IMR-90 (cell line): ENCODE measurements at regions not wholly inside any gene's neighbourhood (a gene's known extent, or its start where the extent isn't known, plus 50 kb on each side); places are given as distances from the start of the nearest gene placed in this dataset.

ENCODE experiments used
- ATAC-seq: fragments of 200-7000 bp; cut with Tn5 transposase; 2 replicates; pipeline ENCODE4 v1.9.1; 2020; ENCODE audit warnings: low read depth, mild to moderate bottlenecking, moderate library complexity
- BruUV-seq: library from RNA; stranded (reverse); fragments of 400-500 nt; replicated peaks from 2 replicates; lab custom pipeline; 2021; lab: Mats Ljungman, UMichigan
- CTCF ChIA-PET: fragments of 300-600 bp; formaldehyde crosslinking; extraction: SDS; loops from one replicate; lab custom pipeline; 2021; ENCODE audit warnings: antibody characterized with exemption; lab: Yijun Ruan, JAX
- POLR2A ChIA-PET: fragments of 300-600 bp; sonication (Branson Sonifier 250); formaldehyde crosslinking; loops from one replicate; lab custom pipeline; 2022; ENCODE audit warnings: antibody characterized with exemption; ENCODE audit not compliant: unreplicated experiment; lab: Charles Lee
- DNase-seq: peaks from one replicate; pipeline ENCODE4 v3.0.0; 2013
- H2AFZ ChIP-seq: replicated peaks from 2 replicates; pipeline ENCODE3; 2013; ENCODE audit warnings: low read length, mild to moderate bottlenecking; ENCODE audit not compliant: poor library complexity
- H2AK5ac ChIP-seq: 2 replicates; pipeline ENCODE4 v1.6.1; 2013; ENCODE audit warnings: low read depth, low read length, inconsistent platforms
- H2AK9ac ChIP-seq: replicated peaks from 2 replicates; pipeline ENCODE3; 2013; ENCODE audit warnings: mild to moderate bottlenecking, low read depth, low read length, moderate library complexity; ENCODE audit not compliant: poor library complexity
- H2BK120ac ChIP-seq: 2 replicates; pipeline ENCODE4 v1.6.1; 2013; ENCODE audit warnings: low read depth, low read length, inconsistent platforms
- H2BK15ac ChIP-seq: 3 replicates; pipeline ENCODE4 v1.6.1; 2013; ENCODE audit warnings: low read depth, low read length, inconsistent platforms
- H2BK20ac ChIP-seq: 2 replicates; pipeline ENCODE4 v1.6.1; 2013; ENCODE audit warnings: low read depth, mild to moderate bottlenecking, inconsistent platforms, low read length, moderate library complexity
- H2BK5ac ChIP-seq: 2 replicates; pipeline ENCODE4 v1.6.1; 2013; ENCODE audit warnings: mild to moderate bottlenecking, low read depth, low read length, inconsistent platforms; ENCODE audit not compliant: poor library complexity, severe bottlenecking
- H3K14ac ChIP-seq: replicated peaks from 2 replicates; pipeline ENCODE4 v1.6.1; 2013; ENCODE audit warnings: low read depth, low read length, inconsistent platforms
- H3K18ac ChIP-seq: 2 replicates; pipeline ENCODE4 v1.6.1; 2013; ENCODE audit warnings: low read depth, low read length, control low read depth
- H3K23ac ChIP-seq: 2 replicates; pipeline ENCODE4 v1.6.1; 2013; ENCODE audit warnings: low read depth, low read length, inconsistent platforms
- H3K27ac ChIP-seq: 2 replicates; pipeline ENCODE4 v1.5.1; 2013; ENCODE audit warnings: mild to moderate bottlenecking, control low read depth, low read length; ENCODE audit not compliant: insufficient read depth
- H3K27me3 ChIP-seq: 2 replicates; pipeline ENCODE4 v1.6.1; 2013; ENCODE audit warnings: low read length; ENCODE audit not compliant: control insufficient read depth, insufficient read depth
- H3K36me3 ChIP-seq: 2 replicates; pipeline ENCODE4 v1.6.1; 2013; ENCODE audit warnings: low read length, mixed read lengths; ENCODE audit not compliant: control insufficient read depth, insufficient read depth
- H3K4ac ChIP-seq: 2 replicates; pipeline ENCODE4 v1.6.1; 2013; ENCODE audit warnings: low read depth, low read length, inconsistent platforms
- H3K4me1 ChIP-seq: 2 replicates; pipeline ENCODE4 v1.6.1; 2013; ENCODE audit warnings: low read length, mixed read lengths; ENCODE audit not compliant: control insufficient read depth, insufficient read depth
- H3K4me2 ChIP-seq: 2 replicates; pipeline ENCODE4 v1.6.1; 2013; ENCODE audit warnings: low read depth, mild to moderate bottlenecking, control low read depth, low read length, moderate library complexity
- H3K4me3 ChIP-seq: 2 replicates; pipeline ENCODE4 v1.5.1; 2013; ENCODE audit warnings: low read depth, mild to moderate bottlenecking, control low read depth, low read length, moderate library complexity; ENCODE audit not compliant: insufficient read depth
- H3K56ac ChIP-seq: 2 replicates; pipeline ENCODE4 v1.6.1; 2013; ENCODE audit warnings: low read length, inconsistent platforms; ENCODE audit not compliant: insufficient read depth; ENCODE audit errors: extremely low read depth
- H3K79me1 ChIP-seq, 2 experiments: 2 replicates each; pipeline ENCODE4 v1.6.1; 2013; ENCODE audit warnings: low read length in 2 of 2, inconsistent platforms in 1 of 2, low read depth in 1 of 2
- H3K9ac ChIP-seq: 2 replicates; pipeline ENCODE4 v1.6.1; 2013; ENCODE audit warnings: low read depth, low read length, control low read depth
- H3K9me1 ChIP-seq: 2 replicates; pipeline ENCODE4 v1.6.1; 2013; ENCODE audit warnings: low read length, inconsistent platforms; ENCODE audit not compliant: insufficient read depth
- H3K9me3 ChIP-seq: 2 replicates; pipeline ENCODE4 v1.6.1; 2013; ENCODE audit warnings: low read length; ENCODE audit not compliant: control insufficient read depth, insufficient read depth
- H4K20me1 ChIP-seq: 2 replicates; pipeline ENCODE4 v1.6.1; 2013; ENCODE audit warnings: low read length, inconsistent platforms; ENCODE audit not compliant: insufficient read depth
- H4K5ac ChIP-seq: 2 replicates; pipeline ENCODE4 v1.6.1; 2013; ENCODE audit warnings: mild to moderate bottlenecking, low read depth, low read length, control low read depth
- H4K8ac ChIP-seq, 2 experiments: 2 replicates each; pipeline ENCODE4 v1.6.1; 2013; ENCODE audit warnings: low read depth in 2 of 2, low read length in 2 of 2, control low read depth in 1 of 2, inconsistent platforms in 1 of 2
- H4K91ac ChIP-seq: 2 replicates; pipeline ENCODE4 v1.6.1; 2013; ENCODE audit warnings: low read depth, low read length, inconsistent platforms; ENCODE audit not compliant: insufficient read depth
- BHLHE40 ChIP-seq: fragments of 150-350 bp; IDR thresholded peaks from 2 replicates; pipeline ENCODE4 v1.6.1; 2016; ENCODE audit warnings: mild to moderate bottlenecking, low read depth, low read length
- CEBPB ChIP-seq: IDR thresholded peaks from 2 replicates; pipeline ENCODE4 v1.6.1; 2012; ENCODE audit warnings: low read depth, low read length, improper control_type of control experiment
- CHD1 ChIP-seq: IDR thresholded peaks from 2 replicates; pipeline ENCODE4 v1.6.1; 2012; ENCODE audit warnings: low read depth, low read length, improper control_type of control experiment
- FOS ChIP-seq: fragments of 150-350 bp; IDR thresholded peaks from 2 replicates; pipeline ENCODE4 v1.6.1; 2016; ENCODE audit warnings: low read depth, low read length
- MAFK ChIP-seq: IDR thresholded peaks from 2 replicates; pipeline ENCODE4 v1.6.1; 2012; ENCODE audit warnings: low read depth, low read length, improper control_type of control experiment
- MXI1 ChIP-seq: IDR thresholded peaks from 2 replicates; pipeline ENCODE4 v1.6.1; 2012; ENCODE audit warnings: low read depth, mild to moderate bottlenecking, low read length, moderate library complexity, borderline replicate concordance
- NFE2L2 ChIP-seq: fragments of 150-350 bp; IDR thresholded peaks from 2 replicates; pipeline ENCODE4 v1.6.1; 2016; ENCODE audit warnings: low read depth, mild to moderate bottlenecking, low read length
- POLR2A ChIP-seq: IDR thresholded peaks from 2 replicates; pipeline ENCODE4 v1.6.1; 2012; ENCODE audit warnings: mild to moderate bottlenecking, low read depth, low read length
- RAD21 ChIP-seq: IDR thresholded peaks from 2 replicates; pipeline ENCODE4 v1.6.1; 2012; ENCODE audit warnings: low read length, improper control_type of control experiment
- RCOR1 ChIP-seq: IDR thresholded peaks from 2 replicates; pipeline ENCODE4 v1.6.1; 2012; ENCODE audit warnings: mild to moderate bottlenecking, low read length, improper control_type of control experiment; ENCODE audit not compliant: insufficient replicate concordance
- RFX5 ChIP-seq: IDR thresholded peaks from 2 replicates; pipeline ENCODE4 v1.8.0; 2012; ENCODE audit warnings: low read depth, mild to moderate bottlenecking, low read length, moderate library complexity
- SMC3 ChIP-seq: fragments of 150-350 bp; IDR thresholded peaks from 2 replicates; pipeline ENCODE4 v1.6.1; 2016; ENCODE audit warnings: low read depth, mild to moderate bottlenecking, antibody characterized with exemption, low read length, moderate library complexity
- WGBS, 2 experiments: methylation state at CpG; one replicate each; pipeline versions ENCODE4 v1.1.5 to v1.1.7; 2013; ENCODE audit warnings: missing lambda C conversion rate in 2 of 2; ENCODE audit not compliant: insufficient read length in 1 of 2; ENCODE audit errors: extremely low coverage in 2 of 2; 5-methylcytosine and 5-hydroxymethylcytosine counted together
- dilution Hi-C: fragments of 300-500 bp; cut with HindIII; formaldehyde crosslinking; loops from one replicate; pipeline ENCODE4 v1.14.3; 2018; ENCODE audit warnings: low sequenced_read_pairs; ENCODE audit not compliant: unreplicated experiment
- in situ Hi-C: fragments of 300-500 bp; cut with MboI; formaldehyde crosslinking; loops from 3 replicates; pipeline ENCODE4 v1.14.3; 2019; ENCODE audit warnings: low sequenced_read_pairs, inconsistent platforms, mixed read lengths
- intact Hi-C: fragments of 100-400 bp; cut with micrococcal nuclease; formaldehyde crosslinking; loops from 2 replicates; pipeline ENCODE4 v1.10.0; 2022
- TF ChIP-seq, protein P1 (sequence below): conservative IDR thresholded peaks from 2 replicates; pipeline ENCODE4 v1.5.1; 2012; ENCODE audit warnings: mild to moderate bottlenecking, low read depth, low read length, improper control_type of control experiment
- TF ChIP-seq, protein P2 (sequence below): fragments of 150-350 bp; IDR thresholded peaks from 2 replicates; pipeline ENCODE4 v1.6.1; 2016; ENCODE audit warnings: low read depth, mild to moderate bottlenecking, low read length, moderate library complexity, borderline replicate concordance

DNA sequence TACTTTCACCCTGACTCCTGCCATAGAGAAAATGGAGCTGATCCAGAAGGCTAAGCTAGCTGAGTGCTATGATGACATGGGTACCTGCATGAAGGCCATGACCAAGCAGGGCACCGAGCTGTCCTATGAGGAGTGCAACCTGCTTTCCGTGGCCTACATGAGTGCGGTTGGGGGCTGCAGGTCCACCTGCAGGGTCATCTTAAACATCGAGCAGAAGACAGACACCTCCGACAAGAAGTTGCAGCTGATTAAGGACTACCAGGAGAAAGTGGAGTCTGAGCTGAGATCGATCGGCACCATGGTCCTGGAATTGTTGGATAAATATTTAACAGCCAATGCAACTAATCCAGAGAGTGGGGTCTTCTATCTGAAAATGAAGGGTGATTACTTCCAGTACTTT, 438.0 kb downstream of the TMA16 start:
- Histone ChIP-seq H4K91ac (no peak overlapping the region), H3K27ac (no peak overlapping the region), H3K9me1 (no peaks in the 10 kb centered on the region), H3K18ac (no peak overlapping the region), H3K9ac (no peak overlapping the region), H3K56ac (no peak overlapping the region), H3K4me1 (no peaks in the 10 kb centered on the region), H3K4me3 (no peak overlapping the region), H2BK120ac (no peak overlapping the region), H3K23ac (no peak overlapping the region), H2AFZ (no peak overlapping the region), H3K9me3 (peaks cover 2% of the 10 kb centered on the region; the same call in 1 of the 2 replicates), H3K4ac (no peak overlapping the region), H2BK5ac (no peak overlapping the region), H3K79me1 (no peaks in the 10 kb centered on the region), H2BK20ac (no peak overlapping the region), H3K36me3 (no peaks in the 10 kb centered on the region), H4K5ac (no peak overlapping the region), H2AK5ac (no peak overlapping the region), H3K14ac (no peak overlapping the region), H3K4me2 (no peak overlapping the region), H2AK9ac (no peak overlapping the region), H4K8ac (no peak overlapping the region), H2BK15ac (no peak overlapping the region), H4K20me1 (no peaks in the 10 kb centered on the region), H3K27me3 (no peaks in the 10 kb centered on the region)
- BruUV-seq = no TSS peak
- WGBS, 2 experiments = 60% methylated on average over 2 of the region's 7 CpGs; no CpG with 5 or more reads in 1 of the 2 experiments
- CTCF ChIA-PET = no interaction called here
- DNase-seq = no peak
- POLR2A ChIA-PET = no interaction called here
- intact Hi-C loops = no loop called here
- dilution Hi-C loops = no loop called here
- in situ Hi-C loops = no loop called here
- TF ChIP-seq CHD1 = no peak
- TF ChIP-seq RFX5 = no peak
- no peak for TF ChIP-seq NFE2L2
- TF ChIP-seq SMC3 = no peak
- TF ChIP-seq MXI1 = no peak
- TF ChIP-seq RAD21 = no peak
- TF ChIP-seq POLR2A = no peak
- TF ChIP-seq CEBPB = no peak
- no peak for TF ChIP-seq BHLHE40
- TF ChIP-seq FOS = no peak
- TF ChIP-seq MAFK = no peak
- TF ChIP-seq RCOR1 = no peak
- TF ChIP-seq, protein P1, sequence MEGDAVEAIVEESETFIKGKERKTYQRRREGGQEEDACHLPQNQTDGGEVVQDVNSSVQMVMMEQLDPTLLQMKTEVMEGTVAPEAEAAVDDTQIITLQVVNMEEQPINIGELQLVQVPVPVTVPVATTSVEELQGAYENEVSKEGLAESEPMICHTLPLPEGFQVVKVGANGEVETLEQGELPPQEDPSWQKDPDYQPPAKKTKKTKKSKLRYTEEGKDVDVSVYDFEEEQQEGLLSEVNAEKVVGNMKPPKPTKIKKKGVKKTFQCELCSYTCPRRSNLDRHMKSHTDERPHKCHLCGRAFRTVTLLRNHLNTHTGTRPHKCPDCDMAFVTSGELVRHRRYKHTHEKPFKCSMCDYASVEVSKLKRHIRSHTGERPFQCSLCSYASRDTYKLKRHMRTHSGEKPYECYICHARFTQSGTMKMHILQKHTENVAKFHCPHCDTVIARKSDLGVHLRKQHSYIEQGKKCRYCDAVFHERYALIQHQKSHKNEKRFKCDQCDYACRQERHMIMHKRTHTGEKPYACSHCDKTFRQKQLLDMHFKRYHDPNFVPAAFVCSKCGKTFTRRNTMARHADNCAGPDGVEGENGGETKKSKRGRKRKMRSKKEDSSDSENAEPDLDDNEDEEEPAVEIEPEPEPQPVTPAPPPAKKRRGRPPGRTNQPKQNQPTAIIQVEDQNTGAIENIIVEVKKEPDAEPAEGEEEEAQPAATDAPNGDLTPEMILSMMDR = no peak
- TF ChIP-seq, protein P2, sequence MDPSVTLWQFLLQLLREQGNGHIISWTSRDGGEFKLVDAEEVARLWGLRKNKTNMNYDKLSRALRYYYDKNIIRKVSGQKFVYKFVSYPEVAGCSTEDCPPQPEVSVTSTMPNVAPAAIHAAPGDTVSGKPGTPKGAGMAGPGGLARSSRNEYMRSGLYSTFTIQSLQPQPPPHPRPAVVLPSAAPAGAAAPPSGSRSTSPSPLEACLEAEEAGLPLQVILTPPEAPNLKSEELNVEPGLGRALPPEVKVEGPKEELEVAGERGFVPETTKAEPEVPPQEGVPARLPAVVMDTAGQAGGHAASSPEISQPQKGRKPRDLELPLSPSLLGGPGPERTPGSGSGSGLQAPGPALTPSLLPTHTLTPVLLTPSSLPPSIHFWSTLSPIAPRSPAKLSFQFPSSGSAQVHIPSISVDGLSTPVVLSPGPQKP = no peak
- ATAC-seq = no peak
